Loucy (cell line): ENCODE measurements at regions not wholly inside any gene's neighbourhood (a gene's known extent, or its start where the extent isn't known, plus 50 kb on each side); places are given as distances from the start of the nearest gene placed in this dataset.

Experiments
- H2AFZ ChIP-seq: fragments of 200-600 bp; sonication (generic); 2 replicates; pipeline ENCODE4 v1.6.0; 2016; ENCODE audit warnings: antibody characterized with exemption, mild to moderate bottlenecking, low read length, moderate library complexity
- H3F3A ChIP-seq: fragments of 200-600 bp; 2 replicates; pipeline ENCODE4 v1.6.0; 2016; ENCODE audit warnings: antibody characterized with exemption, low read depth, mild to moderate bottlenecking
- H3K27me3 ChIP-seq: fragments of 200-600 bp; sonication (generic); 2 replicates; pipeline ENCODE4 v1.6.1; 2014; ENCODE audit warnings: low read length, mild to moderate bottlenecking; ENCODE audit not compliant: insufficient read depth, poor library complexity, severe bottlenecking
- H3K36me3 ChIP-seq: fragments of 200-600 bp; sonication (generic); 2 replicates; pipeline ENCODE4 v1.6.1; 2016; ENCODE audit warnings: low read length; ENCODE audit not compliant: insufficient read depth
- H3K4me1 ChIP-seq: fragments of 200-600 bp; sonication (generic); 2 replicates; pipeline ENCODE4 v1.5.1; 2014; ENCODE audit warnings: low read length, mild to moderate bottlenecking; ENCODE audit not compliant: insufficient read depth, poor library complexity, severe bottlenecking
- H3K4me2 ChIP-seq: fragments of 200-600 bp; sonication (generic); 2 replicates; pipeline ENCODE4 v1.6.0; 2014; ENCODE audit warnings: antibody characterized with exemption, low read length, low read depth, mild to moderate bottlenecking; ENCODE audit not compliant: poor library complexity, severe bottlenecking
- H3K4me3 ChIP-seq: fragments of 200-600 bp; sonication (generic); 2 replicates; pipeline ENCODE4 v1.5.1; 2014; ENCODE audit warnings: low read length, mild to moderate bottlenecking, mixed read lengths; ENCODE audit not compliant: poor library complexity, severe bottlenecking
- H3K79me2 ChIP-seq: fragments of 200-600 bp; sonication (generic); 2 replicates; pipeline ENCODE4 v1.6.1; 2014; ENCODE audit warnings: low read length; ENCODE audit not compliant: insufficient read depth
- H3K9ac ChIP-seq: fragments of 200-600 bp; sonication (generic); 2 replicates; pipeline ENCODE4 v1.6.0; 2014; ENCODE audit warnings: mild to moderate bottlenecking, low read depth, low read length, moderate library complexity; ENCODE audit not compliant: poor library complexity, severe bottlenecking
- H3K9me2 ChIP-seq: fragments of 200-600 bp; sonication (generic); replicated peaks from 2 replicates; pipeline ENCODE4 v1.6.1; 2016; ENCODE audit warnings: low read depth, low read length, mixed read lengths
- H3K9me3 ChIP-seq: fragments of 200-600 bp; sonication (generic); 2 replicates; pipeline ENCODE4 v1.6.1; 2014; ENCODE audit warnings: mild to moderate bottlenecking, antibody characterized with exemption, low read length, low read depth; ENCODE audit not compliant: insufficient read depth
- H4K20me1 ChIP-seq: fragments of 200-600 bp; sonication (generic); 2 replicates; pipeline ENCODE4 v1.6.0; 2014; ENCODE audit warnings: antibody characterized with exemption, low read length, mild to moderate bottlenecking; ENCODE audit not compliant: insufficient read depth, poor library complexity, severe bottlenecking
- CTCF ChIP-seq: fragments of 200-600 bp; sonication (generic); conservative IDR thresholded peaks from 2 replicates; pipeline ENCODE4 v1.5.1; 2014; ENCODE audit warnings: mild to moderate bottlenecking, antibody characterized with exemption, low read length
- EZH2phosphoT487 ChIP-seq: fragments of 200-600 bp; IDR thresholded peaks from 2 replicates; pipeline ENCODE4 v1.6.1; 2018; ENCODE audit warnings: antibody characterized with exemption, mild to moderate bottlenecking, moderate library complexity, borderline replicate concordance

- Histone ChIP-seq H3K9me2 (no peaks in the 10 kb centered on the region), H3F3A (no peaks in the 10 kb centered on the region), H3K27me3 (no peaks in the 10 kb centered on the region), H3K36me3 (no peaks in the 10 kb centered on the region), H2AFZ (no peak overlapping the region), H3K4me1 (no peaks in the 10 kb centered on the region), H3K4me3 (no peak overlapping the region), H3K9me3 (no peaks in the 10 kb centered on the region), H3K79me2 (no peaks in the 10 kb centered on the region), H4K20me1 (no peaks in the 10 kb centered on the region), H3K4me2 (no peak overlapping the region), H3K9ac (no peak overlapping the region)
- TF ChIP-seq EZH2phosphoT487, result no peak
- TF ChIP-seq CTCF, result no peak
These were observed 449.6 kb downstream of the PLCL1 start for GRCh38 chr2:198253995-198254394.

GRCh38 chr2:198252472-198252871 lies 448.1 kb downstream of the PLCL1 start:
- no peaks in the 10 kb centered on the region for H3K9me2 ChIP-seq
- no peaks in the 10 kb centered on the region for H3K4me1 ChIP-seq
- H3F3A ChIP-seq, result no peaks in the 10 kb centered on the region
- TF ChIP-seq EZH2phosphoT487, result no peak
- no peak for TF ChIP-seq CTCF
- no peak overlapping the region for H3K4me2 ChIP-seq
- no peaks in the 10 kb centered on the region for H4K20me1 ChIP-seq
- no peak overlapping the region for H3K4me3 ChIP-seq
- no peaks in the 10 kb centered on the region for H3K27me3 ChIP-seq
- no peaks in the 10 kb centered on the region for H3K9me3 ChIP-seq
- no peak overlapping the region for H2AFZ ChIP-seq
- H3K36me3 ChIP-seq, result no peaks in the 10 kb centered on the region
- no peaks in the 10 kb centered on the region for H3K79me2 ChIP-seq
- no peak overlapping the region for H3K9ac ChIP-seq

- H3K9ac ChIP-seq, result no peak overlapping the region
- H3K9me3 ChIP-seq, result no peaks in the 10 kb centered on the region
- H3K36me3 ChIP-seq, result no peaks in the 10 kb centered on the region
- no peak overlapping the region for H3K4me3 ChIP-seq
- H3K4me1 ChIP-seq, result no peaks in the 10 kb centered on the region
- H3K9me2 ChIP-seq, result no peaks in the 10 kb centered on the region
- H2AFZ ChIP-seq, result no peak overlapping the region
- no peaks in the 10 kb centered on the region for H4K20me1 ChIP-seq
- no peaks in the 10 kb centered on the region for H3K79me2 ChIP-seq
- TF ChIP-seq CTCF (no peak), EZH2phosphoT487 (no peak)
- H3K4me2 ChIP-seq, result no peak overlapping the region
- H3K27me3 ChIP-seq, result no peaks in the 10 kb centered on the region
- H3F3A ChIP-seq, result no peaks in the 10 kb centered on the region
These were observed 437.7 kb downstream of the PLCL1 start for GRCh38 chr2:198242093-198242492.
